H54 (cell line): ENCODE measurements at regions not wholly inside any gene's neighbourhood (a gene's known extent, or its start where the extent isn't known, plus 50 kb on each side); places are given as distances from the start of the nearest gene placed in this dataset.

Experiments
- DNase-seq: peaks from one replicate; pipeline ENCODE4 v3.0.0; 2011; ENCODE audit warnings: low spot score, mixed read lengths; ENCODE audit not compliant: insufficient read length
- FAIRE-seq: peaks from 3 replicates; lab custom pipeline; 2011; peaks lifted over from hg19 to GRCh38; lab: Jason Lieb, UNC
- POLR2A ChIP-seq: IDR thresholded peaks from 2 replicates; pipeline ENCODE4 v1.6.1; 2011; ENCODE audit warnings: low read depth, mild to moderate bottlenecking, low read length

GRCh38 chr18:78928076-78928475 lies 51.5 kb upstream of the SALL3 start:
- no peak for TF ChIP-seq POLR2A
- DNase-seq (no peak), FAIRE-seq (no peak)

GRCh38 chr18:78929516-78929915 lies 50.1 kb upstream of the SALL3 start:
- DNase-seq (no peak), FAIRE-seq (no peak)
- no peak for TF ChIP-seq POLR2A
